PC-9 (cell line): ENCODE measurements at regions not wholly inside any gene's neighbourhood (a gene's known extent, or its start where the extent isn't known, plus 50 kb on each side); places are given as distances from the start of the nearest gene placed in this dataset.

Source experiments
- BruUV-seq: library from RNA; stranded (reverse); fragments of 400-500 nt; replicated peaks from 2 replicates; lab custom pipeline; 2021; lab: Mats Ljungman, UMichigan
- CTCF ChIA-PET: fragments of 300-600 bp; sonication (Branson Sonifier 250); formaldehyde crosslinking; loops from one replicate; lab custom pipeline; 2022; ENCODE audit warnings: antibody characterized with exemption; lab: Charles Lee
- POLR2A ChIA-PET: fragments of 300-600 bp; sonication (Branson Sonifier 250); formaldehyde crosslinking; loops from one replicate; lab custom pipeline; 2022; ENCODE audit warnings: antibody characterized with exemption; ENCODE audit not compliant: unreplicated experiment; lab: Charles Lee
- DNase-seq, 2 experiments: peaks; one replicate each; pipeline versions ENCODE4 v3.0.0 to v3.0.0-alpha.2; 2015 to 2022; ENCODE audit warnings: mixed read lengths in 1 of 2
- H2AFZ ChIP-seq: fragments of 200-600 bp; sonication (generic); 2 replicates; pipeline ENCODE4 v1.8.1; 2017; ENCODE audit warnings: antibody characterized with exemption
- H3F3A ChIP-seq: fragments of 200-600 bp; sonication (generic); 2 replicates; pipeline ENCODE4 v1.8.1; 2017; ENCODE audit warnings: antibody characterized with exemption, mild to moderate bottlenecking, low read depth; ENCODE audit not compliant: insufficient read depth
- H3K27ac ChIP-seq: fragments of 200-600 bp; sonication (generic); 2 replicates; pipeline ENCODE4 v1.6.1; 2016; ENCODE audit warnings: mixed run types
- H3K27me3 ChIP-seq: fragments of 200-600 bp; sonication (generic); 2 replicates; pipeline ENCODE4 v1.6.1; 2016; ENCODE audit warnings: low read depth, mixed run types; ENCODE audit not compliant: insufficient read depth
- H3K36me3 ChIP-seq: fragments of 200-600 bp; sonication (generic); 2 replicates; pipeline ENCODE4 v1.6.1; 2016; ENCODE audit warnings: low read depth, mixed run types
- H3K4me1 ChIP-seq: fragments of 200-600 bp; sonication (generic); replicated peaks from 2 replicates; pipeline ENCODE4 v1.6.1; 2016; ENCODE audit warnings: mixed run types; ENCODE audit not compliant: insufficient read depth
- H3K4me2 ChIP-seq: fragments of 200-600 bp; sonication (generic); 2 replicates; pipeline ENCODE4 v1.6.1; 2017; ENCODE audit warnings: mixed run types
- H3K4me3 ChIP-seq: fragments of 200-600 bp; sonication (generic); 2 replicates; pipeline ENCODE4 v1.6.1; 2016; ENCODE audit warnings: mixed run types
- H3K79me2 ChIP-seq: fragments of 200-600 bp; sonication (generic); 2 replicates; pipeline ENCODE4 v1.6.1; 2017; ENCODE audit warnings: low read depth, mixed run types
- H3K9me2 ChIP-seq: fragments of 200-600 bp; sonication (generic); 2 replicates; pipeline ENCODE4 v1.8.1; 2017; ENCODE audit warnings: mild to moderate bottlenecking; ENCODE audit not compliant: insufficient read depth
- H3K9me3 ChIP-seq: fragments of 200-600 bp; sonication (generic); 2 replicates; pipeline ENCODE4 v1.8.1; 2016; ENCODE audit warnings: low read depth; ENCODE audit not compliant: insufficient read depth
- H4K20me1 ChIP-seq: fragments of 200-600 bp; sonication (generic); 2 replicates; pipeline ENCODE4 v1.8.1; 2017; ENCODE audit not compliant: insufficient read depth
- EZH2 ChIP-seq: fragments of 200-600 bp; sonication (generic); IDR thresholded peaks from 2 replicates; pipeline ENCODE4 v1.8.0; 2017; ENCODE audit warnings: antibody characterized with exemption, low read depth
- intact Hi-C: fragments of 100-400 bp; cut with micrococcal nuclease; formaldehyde crosslinking; loops from one replicate; pipeline ENCODE4 v1.10.0; 2022; ENCODE audit not compliant: unreplicated experiment
- TF ChIP-seq, protein P1 (sequence below): fragments of 200-600 bp; sonication (generic); conservative IDR thresholded peaks from 2 replicates; pipeline ENCODE4 v1.6.1; 2017; ENCODE audit warnings: mixed run types, antibody characterized with exemption, mild to moderate bottlenecking, moderate library complexity

GRCh38 chr10:3339121-3339520 is 166.5 kb upstream of the PITRM1 start:
- Histone ChIP-seq H3K4me1 (no peaks in the 10 kb centered on the region), H3F3A (no peaks in the 10 kb centered on the region), H3K27me3 (no peaks in the 10 kb centered on the region), H3K4me3 (no peak overlapping the region), H3K4me2 (no peak overlapping the region), H2AFZ (no peak overlapping the region), H3K9me3 (no peaks in the 10 kb centered on the region), H3K79me2 (no peaks in the 10 kb centered on the region), H3K27ac (no peak overlapping the region), H4K20me1 (no peaks in the 10 kb centered on the region), H3K9me2 (no peaks in the 10 kb centered on the region), H3K36me3 (no peaks in the 10 kb centered on the region)
- POLR2A ChIA-PET, result interaction anchor here (0.7 kb wide), 1 partner anchor 153 kb away, joined by 4 read pairs; no protein-coding TSS in a partner anchor
- CTCF ChIA-PET, result interaction anchor here (0.6 kb wide), 1 partner anchor 1031 kb away, joined by 3 read pairs; no protein-coding TSS in a partner anchor
- intact Hi-C loops, result no loop called here
- no peak for DNase-seq
- BruUV-seq, result no TSS peak
- no peak for TF ChIP-seq EZH2
- TF ChIP-seq, protein P1, sequence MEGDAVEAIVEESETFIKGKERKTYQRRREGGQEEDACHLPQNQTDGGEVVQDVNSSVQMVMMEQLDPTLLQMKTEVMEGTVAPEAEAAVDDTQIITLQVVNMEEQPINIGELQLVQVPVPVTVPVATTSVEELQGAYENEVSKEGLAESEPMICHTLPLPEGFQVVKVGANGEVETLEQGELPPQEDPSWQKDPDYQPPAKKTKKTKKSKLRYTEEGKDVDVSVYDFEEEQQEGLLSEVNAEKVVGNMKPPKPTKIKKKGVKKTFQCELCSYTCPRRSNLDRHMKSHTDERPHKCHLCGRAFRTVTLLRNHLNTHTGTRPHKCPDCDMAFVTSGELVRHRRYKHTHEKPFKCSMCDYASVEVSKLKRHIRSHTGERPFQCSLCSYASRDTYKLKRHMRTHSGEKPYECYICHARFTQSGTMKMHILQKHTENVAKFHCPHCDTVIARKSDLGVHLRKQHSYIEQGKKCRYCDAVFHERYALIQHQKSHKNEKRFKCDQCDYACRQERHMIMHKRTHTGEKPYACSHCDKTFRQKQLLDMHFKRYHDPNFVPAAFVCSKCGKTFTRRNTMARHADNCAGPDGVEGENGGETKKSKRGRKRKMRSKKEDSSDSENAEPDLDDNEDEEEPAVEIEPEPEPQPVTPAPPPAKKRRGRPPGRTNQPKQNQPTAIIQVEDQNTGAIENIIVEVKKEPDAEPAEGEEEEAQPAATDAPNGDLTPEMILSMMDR, result no peak

- BruUV-seq, result no TSS peak
- H3K9me2 ChIP-seq, result no peaks in the 10 kb centered on the region
These were observed 165.2 kb upstream of the PITRM1 start for GRCh38 chr10:3337741-3338140.

DNA sequence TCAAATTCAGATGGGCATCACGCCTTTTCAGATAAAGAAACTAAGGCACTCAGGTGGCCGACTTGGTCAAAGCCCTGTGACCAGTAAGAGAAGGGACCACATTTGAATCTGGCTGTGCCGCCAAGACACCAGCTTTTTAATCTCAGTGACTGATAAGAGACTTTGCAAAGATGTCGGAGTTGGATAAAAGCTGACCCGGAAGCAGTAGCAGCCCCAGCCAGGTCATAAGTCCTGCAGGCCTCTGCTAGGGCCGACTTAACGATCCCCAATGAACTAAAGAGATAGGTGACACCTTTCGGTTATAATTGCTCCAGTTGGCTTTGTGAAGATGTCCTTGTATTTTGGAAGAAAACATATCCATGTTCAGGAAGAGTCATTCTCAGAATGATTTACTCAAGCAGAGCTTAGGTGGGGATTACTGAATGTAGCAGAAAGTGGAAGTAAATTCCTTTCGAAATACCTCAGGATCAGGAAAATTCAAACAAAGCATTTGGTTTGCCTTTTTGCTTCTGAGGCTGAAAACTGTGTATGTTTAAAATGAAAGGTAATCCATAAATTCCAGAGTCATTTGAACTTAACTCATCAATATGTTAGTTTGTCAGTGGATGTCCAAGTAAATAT is 164.2 kb upstream of the PITRM1 start:
- Histone ChIP-seq H3K9me2 (no peaks in the 10 kb centered on the region), H4K20me1 (no peaks in the 10 kb centered on the region), H3K27me3 (no peaks in the 10 kb centered on the region), H3K9me3 (no peaks in the 10 kb centered on the region), H2AFZ (no peak overlapping the region), H3K4me3 (no peak overlapping the region), H3K4me2 (no peak overlapping the region), H3K79me2 (no peaks in the 10 kb centered on the region), H3F3A (no peaks in the 10 kb centered on the region), H3K36me3 (no peaks in the 10 kb centered on the region), H3K4me1 (no peaks in the 10 kb centered on the region), H3K27ac (no peak overlapping the region)
- no TSS peak for BruUV-seq
- ChIA-PET POLR2A (no interaction called here), CTCF (no interaction called here)
- DNase-seq, result no peak
- TF ChIP-seq, protein P1, result no peak
- no peak for TF ChIP-seq EZH2
- intact Hi-C loops, result no loop called here

More at GRCh38 chr10:3337741-3338140, 165.2 kb upstream of the PITRM1 start:
- TF ChIP-seq, protein P1, result no peak
- TF ChIP-seq EZH2, result no peak
- H3K27ac ChIP-seq, result no peak overlapping the region
- intact Hi-C loops, result no loop called here
- H3K4me3 ChIP-seq, result no peak overlapping the region
- no peaks in the 10 kb centered on the region for H3K27me3 ChIP-seq
- ChIA-PET POLR2A (no interaction called here), CTCF (no interaction called here)
- H3K36me3 ChIP-seq, result no peaks in the 10 kb centered on the region
- no peak for DNase-seq
- H3F3A ChIP-seq, result no peaks in the 10 kb centered on the region
- H3K9me3 ChIP-seq, result no peaks in the 10 kb centered on the region
- no peaks in the 10 kb centered on the region for H3K4me1 ChIP-seq
- no peak overlapping the region for H2AFZ ChIP-seq
- no peak overlapping the region for H3K4me2 ChIP-seq
- H4K20me1 ChIP-seq, result no peaks in the 10 kb centered on the region
- H3K79me2 ChIP-seq, result no peaks in the 10 kb centered on the region
